OCI-LY1 (cell line): ENCODE measurements at regions not wholly inside any gene's neighbourhood (a gene's known extent, or its start where the extent isn't known, plus 50 kb on each side); places are given as distances from the start of the nearest gene placed in this dataset.

Source experiments
- EZH2 ChIP-seq: fragments of 200-600 bp; sonication (generic), shearing (Covaris generic); IDR thresholded peaks from 2 replicates; pipeline ENCODE4 v1.8.0; 2017; ENCODE audit warnings: borderline replicate concordance, mixed run types, mild to moderate bottlenecking, antibody characterized with exemption, low read length, moderate library complexity, mixed read lengths
- TF ChIP-seq, protein P1 (sequence below): fragments of 200-600 bp; sonication (generic), shearing (Covaris generic); IDR thresholded peaks from 2 replicates; pipeline ENCODE4 v1.5.1; 2017; ENCODE audit warnings: mild to moderate bottlenecking, antibody characterized with exemption, low read length, moderate library complexity, mixed read lengths

DNA sequence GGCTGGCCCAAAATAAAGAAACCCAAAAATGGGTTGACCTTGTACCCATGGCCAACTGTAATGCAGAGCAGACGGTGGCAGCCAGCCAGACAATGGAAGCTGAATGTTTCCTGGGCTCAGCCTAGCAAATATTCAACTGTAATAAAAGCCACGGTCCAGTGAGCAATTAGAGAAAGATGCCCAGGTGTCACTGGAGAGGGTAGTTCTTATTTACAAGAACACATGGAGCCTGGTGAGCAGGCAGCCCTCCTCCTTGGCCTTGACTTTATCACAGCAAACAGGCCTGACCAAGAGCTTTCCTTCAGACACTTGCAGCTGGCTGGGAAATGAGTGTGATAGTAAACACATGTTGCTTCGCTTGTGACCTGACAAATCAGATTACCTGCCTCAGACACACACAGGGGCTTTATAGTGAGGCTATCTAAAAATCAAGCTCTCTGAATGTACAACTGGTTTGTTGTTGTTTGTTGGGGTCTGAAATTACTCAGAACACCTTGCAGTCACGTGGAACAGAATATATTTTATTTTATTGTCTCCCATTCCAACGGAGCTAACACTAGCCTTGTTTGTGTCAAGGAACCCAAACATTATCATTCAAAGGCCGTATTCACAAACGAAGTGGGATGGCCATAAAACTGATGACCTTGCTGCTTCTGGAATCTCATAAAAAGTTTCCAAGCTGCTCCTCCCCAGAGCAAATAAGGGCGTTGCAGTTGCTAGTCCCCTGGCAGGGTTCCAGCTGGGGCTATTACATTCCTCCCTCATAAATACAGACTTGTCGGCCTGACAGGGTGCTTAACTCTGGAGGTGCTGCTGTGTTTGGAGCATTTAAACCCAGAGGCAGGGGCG lies 161.1 kb downstream of the BBOX1 start:
- TF ChIP-seq, protein P1, sequence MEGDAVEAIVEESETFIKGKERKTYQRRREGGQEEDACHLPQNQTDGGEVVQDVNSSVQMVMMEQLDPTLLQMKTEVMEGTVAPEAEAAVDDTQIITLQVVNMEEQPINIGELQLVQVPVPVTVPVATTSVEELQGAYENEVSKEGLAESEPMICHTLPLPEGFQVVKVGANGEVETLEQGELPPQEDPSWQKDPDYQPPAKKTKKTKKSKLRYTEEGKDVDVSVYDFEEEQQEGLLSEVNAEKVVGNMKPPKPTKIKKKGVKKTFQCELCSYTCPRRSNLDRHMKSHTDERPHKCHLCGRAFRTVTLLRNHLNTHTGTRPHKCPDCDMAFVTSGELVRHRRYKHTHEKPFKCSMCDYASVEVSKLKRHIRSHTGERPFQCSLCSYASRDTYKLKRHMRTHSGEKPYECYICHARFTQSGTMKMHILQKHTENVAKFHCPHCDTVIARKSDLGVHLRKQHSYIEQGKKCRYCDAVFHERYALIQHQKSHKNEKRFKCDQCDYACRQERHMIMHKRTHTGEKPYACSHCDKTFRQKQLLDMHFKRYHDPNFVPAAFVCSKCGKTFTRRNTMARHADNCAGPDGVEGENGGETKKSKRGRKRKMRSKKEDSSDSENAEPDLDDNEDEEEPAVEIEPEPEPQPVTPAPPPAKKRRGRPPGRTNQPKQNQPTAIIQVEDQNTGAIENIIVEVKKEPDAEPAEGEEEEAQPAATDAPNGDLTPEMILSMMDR: no peak
- TF ChIP-seq EZH2: no peak
